Trophoblast cell (in vitro differentiated cells and primary cell): ENCODE measurements at regions not wholly inside any gene's neighbourhood (a gene's known extent, or its start where the extent isn't known, plus 50 kb on each side); places are given as distances from the start of the nearest gene placed in this dataset.

Source experiments
- DNase-seq, 2 donors: peaks; one replicate each; pipeline ENCODE4 v3.0.0-alpha.2; 2016
- H2AFZ ChIP-seq: 2 replicates; pipeline ENCODE4 v1.6.1; 2013; ENCODE audit warnings: low read length, moderate library complexity, mild to moderate bottlenecking; ENCODE audit not compliant: insufficient read depth, poor library complexity
- H2AK5ac ChIP-seq: 2 replicates; pipeline ENCODE4 v1.6.1; 2013; ENCODE audit warnings: mild to moderate bottlenecking, low read length
- H2BK120ac ChIP-seq: 2 replicates; pipeline ENCODE4 v1.6.1; 2013; ENCODE audit warnings: low read length, mild to moderate bottlenecking, moderate library complexity; ENCODE audit not compliant: insufficient read depth, poor library complexity
- H2BK12ac ChIP-seq: 2 replicates; pipeline ENCODE4 v1.6.1; 2013; ENCODE audit warnings: mild to moderate bottlenecking, low read length, moderate library complexity
- H2BK5ac ChIP-seq: 2 replicates; pipeline ENCODE4 v1.6.1; 2013; ENCODE audit warnings: low read length, low read depth, moderate library complexity, mild to moderate bottlenecking; ENCODE audit not compliant: poor library complexity
- H3K14ac ChIP-seq: 2 replicates; pipeline ENCODE4 v1.6.1; 2013; ENCODE audit warnings: mild to moderate bottlenecking, low read length
- H3K18ac ChIP-seq: 2 replicates; pipeline ENCODE4 v1.6.1; 2013; ENCODE audit warnings: mild to moderate bottlenecking, low read length
- H3K23ac ChIP-seq: 2 replicates; pipeline ENCODE4 v1.6.1; 2013; ENCODE audit warnings: low read length
- H3K27ac ChIP-seq: 2 replicates; pipeline ENCODE4 v1.5.1; 2013; ENCODE audit warnings: low read depth, mild to moderate bottlenecking, inconsistent platforms, low read length, moderate library complexity
- H3K27me3 ChIP-seq: 2 replicates; pipeline ENCODE4 v1.6.1; 2013; ENCODE audit warnings: inconsistent platforms, mild to moderate bottlenecking, low read length, moderate library complexity; ENCODE audit not compliant: insufficient read depth
- H3K36me3 ChIP-seq, 2 experiments: 1 replicate in 1 of 2; 2 replicates in 1 of 2; pipeline ENCODE4 v1.6.1; 2013; ENCODE audit warnings: low read length in 2 of 2, mild to moderate bottlenecking in 2 of 2, moderate library complexity in 1 of 2; ENCODE audit not compliant: insufficient read depth in 2 of 2, control insufficient read depth in 1 of 2
- H3K4ac ChIP-seq: 2 replicates; pipeline ENCODE4 v1.6.1; 2013; ENCODE audit warnings: low read depth, mild to moderate bottlenecking, low read length, moderate library complexity
- H3K4me1 ChIP-seq, 2 experiments: 1 replicate in 1 of 2; 2 replicates in 1 of 2; pipeline ENCODE4 v1.6.1; 2013; ENCODE audit warnings: low read length in 2 of 2, mild to moderate bottlenecking in 2 of 2, moderate library complexity in 1 of 2; ENCODE audit not compliant: insufficient read depth in 2 of 2, control insufficient read depth in 1 of 2
- H3K4me2 ChIP-seq: 2 replicates; pipeline ENCODE4 v1.6.1; 2013; ENCODE audit warnings: inconsistent platforms, mild to moderate bottlenecking, low read length, moderate library complexity
- H3K4me3 ChIP-seq: 2 replicates; pipeline ENCODE4 v1.5.1; 2013; ENCODE audit warnings: mild to moderate bottlenecking, low read depth, low read length, inconsistent platforms
- H3K79me1 ChIP-seq: one replicate; pipeline ENCODE4 v1.6.1; 2013; ENCODE audit warnings: low read length
- H3K79me2 ChIP-seq: 2 replicates; pipeline ENCODE4 v1.6.1; 2013; ENCODE audit warnings: low read length, mild to moderate bottlenecking; ENCODE audit not compliant: control insufficient read depth, insufficient read depth, poor library complexity
- H3K9ac ChIP-seq: 2 replicates; pipeline ENCODE4 v1.6.1; 2013; ENCODE audit warnings: mild to moderate bottlenecking, low read length
- H3K9me3 ChIP-seq: 2 replicates; pipeline ENCODE4 v1.6.1; 2013; ENCODE audit warnings: low read depth, mild to moderate bottlenecking, control low read depth, inconsistent platforms, low read length; ENCODE audit not compliant: insufficient read depth
- H4K12ac ChIP-seq: 2 replicates; pipeline ENCODE4 v1.6.1; 2013; ENCODE audit warnings: low read depth, mild to moderate bottlenecking, low read length, moderate library complexity
- H4K8ac ChIP-seq: 2 replicates; pipeline ENCODE4 v1.6.1; 2013; ENCODE audit warnings: low read depth, mild to moderate bottlenecking, low read length, moderate library complexity
- H4K91ac ChIP-seq: one replicate; pipeline ENCODE4 v1.6.1; 2013; ENCODE audit warnings: low read depth, mild to moderate bottlenecking, low read length, moderate library complexity
- WGBS: extraction: QIAGEN DNeasy Blood & Tissue Kit; methylation state at CpG from one replicate; pipeline ENCODE4 v1.1.7; 2013; ENCODE audit warnings: missing lambda C conversion rate; ENCODE audit not compliant: insufficient read length, insufficient coverage; ENCODE audit errors: extremely low coverage; 5-methylcytosine and 5-hydroxymethylcytosine counted together

- Histone ChIP-seq H4K12ac (no peak overlapping the region), H2BK5ac (no peak overlapping the region), H3K18ac (no peak overlapping the region), H3K79me2 (no peaks in the 10 kb centered on the region), H3K4me1 (no peaks in the 10 kb centered on the region), H3K27me3 (no peaks in the 10 kb centered on the region), H4K8ac (no peak overlapping the region), H3K79me1 (no peaks in the 10 kb centered on the region), H3K9ac (no peak overlapping the region), H3K4me3 (no peak overlapping the region), H3K4ac (no peak overlapping the region), H3K4me2 (no peak overlapping the region), H3K14ac (no peak overlapping the region), H2BK12ac (no peak overlapping the region), H3K36me3 (no peaks in the 10 kb centered on the region), H2AFZ (no peak overlapping the region), H3K9me3 (no peaks in the 10 kb centered on the region), H3K23ac (no peak overlapping the region), H4K91ac (no peak overlapping the region), H2BK120ac (no peak overlapping the region), H2AK5ac (no peak overlapping the region), H3K27ac (no peak overlapping the region)
- no CpG with 5 or more reads among the region's 5 CpGs for WGBS
- no peak for DNase-seq
Observed at GRCh38 chr5:58370606-58371005, 89.3 kb downstream of the PLK2 start.

DNA sequence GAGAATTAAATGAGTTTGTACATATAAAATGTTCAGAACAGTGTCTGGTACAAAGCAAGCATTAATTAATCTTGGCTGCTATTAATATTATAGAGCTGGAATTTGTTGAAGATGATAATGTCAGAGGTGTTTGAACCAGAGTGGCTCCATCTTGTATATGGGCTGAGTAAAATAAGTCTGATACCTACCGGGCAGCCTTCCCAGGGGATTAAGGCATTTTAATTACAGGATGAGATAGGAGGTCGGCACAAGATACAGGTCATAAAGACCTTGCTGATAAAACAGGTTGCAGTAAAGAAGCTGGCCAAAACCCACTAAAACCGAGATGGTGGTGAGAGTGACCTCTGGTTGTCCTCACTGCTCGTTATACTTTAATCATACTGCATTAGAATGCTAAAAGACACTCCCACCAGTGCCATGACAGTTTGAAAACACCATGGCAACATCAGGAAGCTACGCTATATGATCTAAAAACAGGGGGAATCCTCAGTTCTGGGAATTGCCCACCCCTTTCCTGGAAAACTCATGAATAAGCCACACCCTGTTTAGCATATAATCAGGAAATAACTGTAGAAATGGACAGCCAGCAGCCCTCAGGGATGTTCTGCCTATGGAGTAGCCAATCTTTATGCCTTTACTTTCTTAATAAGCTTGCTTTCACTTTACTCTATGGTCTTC lies 90.2 kb downstream of the PLK2 start:
- no peak overlapping the region for H3K4me3 ChIP-seq
- H3K4ac ChIP-seq = no peak overlapping the region
- no peak overlapping the region for H3K18ac ChIP-seq
- no peak overlapping the region for H2AFZ ChIP-seq
- no peaks in the 10 kb centered on the region for H3K27me3 ChIP-seq
- H2BK5ac ChIP-seq = no peak overlapping the region
- no peaks in the 10 kb centered on the region for H3K79me2 ChIP-seq
- no peak overlapping the region for H2AK5ac ChIP-seq
- no peaks in the 10 kb centered on the region for H3K9me3 ChIP-seq
- no peak overlapping the region for H4K12ac ChIP-seq
- no peak for DNase-seq
- H3K27ac ChIP-seq = no peak overlapping the region
- no peaks in the 10 kb centered on the region for H3K79me1 ChIP-seq
- H2BK12ac ChIP-seq = no peak overlapping the region
- H4K8ac ChIP-seq = no peak overlapping the region
- H2BK120ac ChIP-seq = no peak overlapping the region
- no peak overlapping the region for H4K91ac ChIP-seq
- no peaks in the 10 kb centered on the region for H3K36me3 ChIP-seq
- no peaks in the 10 kb centered on the region for H3K4me1 ChIP-seq
- H3K14ac ChIP-seq = no peak overlapping the region
- H3K9ac ChIP-seq = no peak overlapping the region
- no CpG with 5 or more reads among the region's 5 CpGs for WGBS
- no peak overlapping the region for H3K4me2 ChIP-seq
- H3K23ac ChIP-seq = no peak overlapping the region

- peak in 1 of 2 donors; percentile 42 for DNase-seq
- Histone ChIP-seq H2BK12ac (no peak overlapping the region), H2BK5ac (no peak overlapping the region), H3K4me1 (no peaks in the 10 kb centered on the region), H4K91ac (no peak overlapping the region), H3K9ac (no peak overlapping the region), H4K12ac (no peak overlapping the region), H2BK120ac (no peak overlapping the region), H3K79me1 (no peaks in the 10 kb centered on the region), H2AFZ (no peak overlapping the region), H4K8ac (no peak overlapping the region), H3K9me3 (no peaks in the 10 kb centered on the region), H3K79me2 (no peaks in the 10 kb centered on the region), H3K4me3 (no peak overlapping the region), H3K27ac (no peak overlapping the region), H3K18ac (no peak overlapping the region), H3K14ac (no peak overlapping the region), H3K4me2 (no peak overlapping the region), H3K4ac (no peak overlapping the region), H3K23ac (no peak overlapping the region), H3K36me3 (no peaks in the 10 kb centered on the region), H2AK5ac (no peak overlapping the region), H3K27me3 (no peaks in the 10 kb centered on the region)
- WGBS = no CpG with 5 or more reads among the region's 4 CpGs
Observed at GRCh38 chr5:58366461-58366860, 93.4 kb downstream of the PLK2 start.

GRCh38 chr5:58365791-58366190 lies 94.1 kb downstream of the PLK2 start:
- no peaks in the 10 kb centered on the region for H3K79me2 ChIP-seq
- WGBS = no CpG with 5 or more reads among the region's 3 CpGs
- H4K91ac ChIP-seq = no peak overlapping the region
- no peak overlapping the region for H2AK5ac ChIP-seq
- H3K36me3 ChIP-seq = no peaks in the 10 kb centered on the region
- H3K27me3 ChIP-seq = no peaks in the 10 kb centered on the region
- H3K4me1 ChIP-seq = no peaks in the 10 kb centered on the region
- no peak overlapping the region for H3K4me3 ChIP-seq
- H4K12ac ChIP-seq = no peak overlapping the region
- no peak overlapping the region for H3K14ac ChIP-seq
- H2BK5ac ChIP-seq = no peak overlapping the region
- no peak overlapping the region for H3K4ac ChIP-seq
- no peak overlapping the region for H3K4me2 ChIP-seq
- DNase-seq = no peak
- no peak overlapping the region for H3K27ac ChIP-seq
- H4K8ac ChIP-seq = no peak overlapping the region
- H3K9ac ChIP-seq = no peak overlapping the region
- H3K18ac ChIP-seq = no peak overlapping the region
- no peaks in the 10 kb centered on the region for H3K79me1 ChIP-seq
- H2BK12ac ChIP-seq = no peak overlapping the region
- no peak overlapping the region for H2AFZ ChIP-seq
- no peaks in the 10 kb centered on the region for H3K9me3 ChIP-seq
- H3K23ac ChIP-seq = no peak overlapping the region
- H2BK120ac ChIP-seq = no peak overlapping the region
